SIG-M5 (cell line): ENCODE measurements at regions not wholly inside any gene's neighbourhood (a gene's known extent, or its start where the extent isn't known, plus 50 kb on each side); places are given as distances from the start of the nearest gene placed in this dataset.
"Not testable (repeated sequence)": the region's sequence is repeated elsewhere in the genome, so short reads cannot be mapped to it uniquely, and the experiment has no call there.

Source experiments
- DNase-seq: peaks from one replicate; lab custom pipeline; 2025; lab: John Stamatoyannopoulos, UW

DNA sequence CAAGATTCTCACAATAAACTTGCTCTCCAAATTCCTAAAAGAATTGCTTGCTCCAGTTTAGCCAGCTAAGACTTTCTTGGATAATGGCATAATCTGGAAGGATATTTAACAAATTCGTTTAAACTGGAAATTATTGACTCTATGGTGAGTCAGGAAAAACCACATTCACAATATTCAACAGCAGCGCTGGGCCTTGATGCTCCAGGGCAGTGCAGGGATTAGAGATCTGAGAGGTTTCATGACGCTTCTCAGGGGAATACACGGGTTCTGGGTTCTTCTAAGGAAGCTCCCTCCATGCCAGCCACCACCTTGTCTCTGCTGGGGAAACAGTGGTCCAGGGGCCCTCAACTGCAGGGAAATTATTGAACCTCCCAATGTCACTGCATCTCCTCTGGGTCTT lies 123.3 kb upstream of the FAM20C start:
- DNase-seq, result not testable (repeated sequence)

DNA sequence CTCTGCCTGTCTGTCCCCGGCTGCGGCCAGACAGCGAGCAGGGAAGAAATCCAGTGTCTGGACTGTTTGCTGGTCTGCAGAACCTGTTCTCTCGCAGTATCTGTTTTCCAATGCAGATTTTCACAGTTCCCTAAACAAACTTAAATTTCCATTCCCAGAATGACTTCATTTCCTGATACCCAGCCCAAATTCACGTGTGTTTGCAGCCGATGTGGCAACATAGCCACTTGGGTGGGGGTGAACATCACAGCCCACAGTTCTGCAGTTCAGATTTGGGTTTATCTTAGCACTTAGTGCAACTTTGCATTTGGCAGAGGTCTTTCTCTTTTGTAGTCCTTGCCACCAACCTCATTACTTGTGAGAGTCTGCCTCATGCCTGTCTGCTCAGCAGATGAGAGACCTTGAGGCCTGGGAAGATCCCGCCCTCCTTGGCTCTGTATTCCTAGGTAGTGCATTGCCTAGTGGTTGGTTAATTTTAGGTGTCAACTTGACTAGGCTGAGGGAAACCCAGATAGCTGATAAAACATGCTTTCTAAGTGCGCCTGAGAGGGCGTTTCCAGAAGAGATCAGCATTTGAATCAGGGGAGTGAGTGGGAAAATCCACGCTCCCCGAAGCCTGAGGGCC lies 122.8 kb upstream of the FAM20C start:
- not testable (repeated sequence) for DNase-seq

DNA sequence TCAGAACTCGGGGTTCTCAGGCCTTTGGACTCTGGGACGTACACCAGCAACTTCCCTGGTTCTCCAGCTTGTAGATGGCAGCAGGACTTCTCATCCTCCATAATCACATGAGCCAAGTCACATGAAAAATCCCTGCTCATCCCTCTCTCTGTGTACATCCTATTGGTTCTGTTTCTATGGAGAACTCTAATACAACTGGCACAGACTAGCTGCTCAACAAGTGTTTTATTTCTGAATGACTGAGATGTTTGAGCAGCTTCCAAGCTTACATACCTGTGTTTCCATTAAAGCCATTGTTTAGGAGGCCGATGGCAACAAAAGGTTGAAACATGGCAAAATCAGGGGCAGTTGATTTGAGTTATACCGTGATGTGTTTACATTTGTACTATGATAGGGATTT lies 122.2 kb upstream of the FAM20C start:
- not testable (repeated sequence) for DNase-seq

DNA sequence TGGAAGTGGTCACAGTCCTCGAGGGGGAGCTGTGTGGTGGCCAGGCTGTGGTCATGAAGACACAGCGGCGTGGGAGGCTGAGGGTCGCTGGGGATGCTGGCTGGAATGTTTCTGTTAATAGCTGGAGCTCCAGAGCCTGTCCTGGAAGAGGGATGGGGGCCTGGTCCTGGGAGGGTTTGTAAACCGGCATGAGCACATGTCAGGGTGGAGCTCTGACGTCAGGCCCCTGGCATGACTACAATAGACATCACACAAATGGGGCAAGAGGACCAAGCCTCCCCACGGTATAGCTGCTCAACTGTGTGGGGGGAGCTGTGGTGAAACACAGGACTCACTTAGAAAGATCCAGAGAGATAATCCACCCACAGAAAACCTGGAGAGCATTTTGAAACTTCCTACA lies 121.4 kb upstream of the FAM20C start:
- not testable (repeated sequence) for DNase-seq

DNA sequence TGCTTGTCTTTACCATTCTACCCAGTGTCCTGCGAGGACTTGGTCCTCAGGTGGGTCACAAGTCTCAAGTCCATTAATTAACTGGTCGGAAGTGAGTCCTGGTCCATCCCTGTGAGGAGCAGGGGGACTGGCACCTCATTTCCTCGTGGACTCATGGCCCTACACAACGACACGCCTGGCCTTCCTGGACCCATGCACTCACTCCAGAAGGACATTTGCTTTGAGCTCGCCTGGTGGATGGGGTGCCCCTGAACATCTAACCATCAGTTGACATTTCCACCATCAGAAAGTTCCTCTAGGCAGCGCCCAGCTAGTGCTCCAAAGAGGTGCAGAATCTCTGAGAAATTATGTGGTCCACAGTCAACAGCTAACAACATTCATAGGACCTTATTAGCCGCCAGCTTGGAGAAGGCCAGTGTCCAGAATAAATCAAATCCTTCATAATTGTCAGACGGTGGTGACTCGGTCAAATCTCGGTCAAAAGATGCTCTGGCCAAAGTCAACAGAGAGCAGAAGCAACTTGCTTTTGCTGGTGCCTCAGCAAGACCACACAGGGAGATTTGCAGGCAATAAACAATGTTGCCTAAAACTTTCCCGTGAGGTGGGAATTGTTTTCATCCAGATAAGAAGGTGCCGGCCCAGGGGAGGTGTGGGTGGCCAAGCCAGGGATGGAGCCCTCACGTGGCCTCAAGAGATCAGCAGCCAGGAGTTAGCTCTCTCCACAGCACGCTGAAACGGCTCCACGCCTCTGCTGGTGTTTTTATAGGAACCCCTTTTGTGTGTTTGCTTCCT lies 119.9 kb upstream of the FAM20C start:
- not testable (repeated sequence) for DNase-seq

DNA sequence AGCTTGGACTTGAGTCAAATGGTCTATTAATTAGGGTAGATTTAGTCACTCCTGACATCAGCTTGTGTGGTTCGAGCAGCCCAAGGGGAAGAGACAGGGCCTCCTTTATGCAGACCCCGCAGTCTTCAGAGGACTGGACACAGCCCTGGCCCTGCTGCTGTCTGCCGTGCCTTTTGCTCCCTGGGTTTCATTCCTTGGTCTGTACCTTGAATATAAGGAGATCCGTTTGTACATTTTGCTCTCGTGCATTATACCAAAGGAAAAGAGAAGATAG lies 119.4 kb upstream of the FAM20C start:
- not testable (repeated sequence) for DNase-seq

DNA sequence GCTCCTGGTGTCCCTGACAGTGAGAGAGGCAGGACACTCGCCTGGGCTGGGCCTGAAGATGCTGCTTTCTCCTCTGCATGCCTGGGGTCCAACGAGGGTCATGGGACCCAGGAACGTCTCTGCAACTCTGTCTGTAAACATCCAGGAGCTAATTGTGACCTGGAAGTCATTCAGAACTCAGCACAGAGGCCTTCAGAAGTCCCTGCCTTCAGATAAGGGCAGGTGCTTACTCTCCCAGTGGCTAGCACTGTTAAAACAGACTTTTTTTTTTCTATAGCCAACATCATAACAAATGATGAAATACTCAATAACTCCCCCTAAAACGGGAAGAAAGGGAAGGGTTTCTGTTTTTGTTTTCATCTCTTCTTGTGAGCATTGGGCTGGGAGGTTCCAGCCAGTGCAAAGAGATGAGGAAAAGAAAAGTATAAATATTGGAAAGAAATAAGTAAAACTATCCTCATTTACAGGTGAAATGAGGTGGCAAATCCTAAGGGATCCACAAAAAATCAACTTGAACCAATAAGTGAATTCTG lies 118.3 kb upstream of the FAM20C start:
- DNase-seq, result not testable (repeated sequence)

DNA sequence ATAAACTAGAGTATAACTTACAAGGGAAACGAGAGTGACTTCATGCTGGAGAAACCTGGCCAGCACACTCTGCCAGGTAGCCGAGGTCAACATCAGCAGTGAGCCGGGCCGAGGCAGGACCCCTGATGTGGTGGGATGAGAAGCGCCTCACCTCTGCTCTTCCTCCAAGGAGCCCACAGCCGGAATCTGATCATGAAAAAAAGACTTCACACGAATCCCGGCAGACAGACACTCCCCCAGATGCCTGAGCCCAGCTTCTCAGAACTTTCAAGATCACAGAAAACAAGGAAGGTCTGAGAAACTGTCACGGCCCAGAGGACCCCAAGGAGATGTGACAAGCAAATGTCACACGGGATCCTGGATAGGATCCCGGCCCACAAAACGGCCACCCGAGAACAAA lies 116.9 kb upstream of the FAM20C start:
- DNase-seq, result not testable (repeated sequence)

DNA sequence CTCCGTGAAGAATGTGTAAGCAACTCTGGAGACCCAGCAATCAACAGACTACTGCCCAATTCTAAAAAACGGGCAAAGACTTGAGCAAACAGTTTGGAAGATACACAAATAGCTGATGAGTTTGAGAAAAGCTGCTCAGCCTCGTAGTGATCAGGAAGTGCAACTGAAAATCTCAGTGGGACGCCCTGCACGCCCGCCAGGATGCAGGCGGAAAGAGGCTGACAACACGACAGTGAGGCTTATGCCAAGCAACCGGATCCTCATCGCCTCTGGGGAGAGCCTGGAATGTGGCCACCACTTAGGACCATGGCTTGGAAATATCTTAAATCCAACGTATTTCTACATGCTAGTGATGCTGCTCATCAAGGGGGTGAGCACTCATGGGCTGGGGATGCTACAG lies 116.2 kb upstream of the FAM20C start:
- DNase-seq, result not testable (repeated sequence)

DNA sequence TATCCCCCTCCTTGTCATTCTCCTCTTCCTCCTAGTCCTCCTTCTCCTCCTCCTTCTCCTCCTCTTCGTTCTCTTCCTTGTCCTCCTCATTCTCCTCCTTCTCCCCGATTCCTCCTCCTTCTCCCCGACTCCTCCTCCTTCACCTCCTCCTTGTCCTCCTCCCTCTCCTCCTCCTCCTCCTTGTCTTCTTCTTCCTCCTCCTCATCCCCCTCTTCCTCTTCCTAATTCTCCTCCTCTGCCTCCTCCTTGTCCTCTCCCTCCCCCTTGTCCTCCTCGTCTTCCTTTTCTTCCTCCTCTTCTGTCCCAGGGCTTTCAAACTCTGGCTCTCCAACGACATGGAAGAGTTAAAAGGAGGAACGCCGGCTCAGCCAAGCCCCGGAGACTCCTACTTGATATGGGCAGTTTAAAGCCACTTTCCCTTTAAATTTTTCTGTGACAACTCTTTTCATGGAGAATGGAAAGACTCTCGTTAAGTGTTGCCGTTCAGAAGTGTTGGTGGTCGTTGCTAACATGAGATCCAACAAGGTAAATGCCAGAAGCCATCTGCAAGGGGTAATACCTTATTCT lies 115.5 kb upstream of the FAM20C start:
- DNase-seq, result not testable (repeated sequence)

DNA sequence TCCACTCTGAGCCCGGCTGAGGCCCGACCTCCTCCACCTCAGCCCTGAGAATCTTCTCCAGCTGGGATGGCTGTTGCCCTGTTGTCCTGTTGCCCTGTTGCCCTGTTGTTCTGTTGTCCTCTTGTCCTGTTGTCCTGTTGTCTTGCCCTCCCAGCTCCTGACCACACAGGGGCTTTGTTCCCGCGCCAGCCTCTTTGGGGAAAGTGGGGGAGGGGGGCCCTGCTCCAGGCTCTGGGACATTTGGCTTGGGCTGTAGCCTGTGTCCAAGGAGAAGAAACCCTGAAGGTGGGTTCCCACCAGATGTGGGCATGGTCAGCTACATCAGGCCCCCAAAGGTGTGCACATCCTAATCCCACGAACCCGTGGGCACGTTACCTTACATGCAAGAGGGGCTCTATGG lies 113.5 kb upstream of the FAM20C start:
- DNase-seq, result not testable (repeated sequence)

DNA sequence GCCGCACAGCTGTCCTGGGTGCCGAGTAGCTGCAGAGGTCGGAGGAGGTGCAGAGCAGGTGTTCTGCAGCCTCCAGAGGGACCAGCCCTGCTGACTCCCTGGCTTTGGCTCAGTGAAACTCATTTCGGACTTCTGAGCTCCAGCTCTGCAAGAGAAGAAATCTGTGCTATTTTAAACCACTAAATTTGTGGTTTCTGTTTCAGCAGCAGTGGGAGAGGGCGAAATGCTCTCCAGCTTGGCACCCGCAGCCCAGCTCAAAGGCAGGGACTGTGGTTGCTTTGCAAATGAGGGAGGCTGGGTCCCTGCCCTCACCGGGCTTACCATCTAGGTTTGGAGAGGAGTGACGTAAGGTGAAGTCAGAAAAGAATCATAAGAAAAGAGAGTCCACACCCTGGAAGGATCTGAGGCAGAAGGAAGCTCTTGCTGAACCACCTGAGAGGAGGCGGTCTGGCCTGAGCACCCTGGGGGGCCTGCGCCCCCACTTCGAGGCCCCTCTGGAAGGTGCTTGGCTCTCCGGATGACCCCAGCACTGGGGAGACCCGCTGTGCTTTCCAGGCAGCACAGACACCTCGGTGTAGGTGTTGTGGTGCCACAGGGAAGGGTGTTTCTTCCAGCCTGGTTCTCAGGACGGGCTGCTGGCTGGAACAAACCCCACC lies 112.8 kb upstream of the FAM20C start:
- not testable (repeated sequence) for DNase-seq

DNA sequence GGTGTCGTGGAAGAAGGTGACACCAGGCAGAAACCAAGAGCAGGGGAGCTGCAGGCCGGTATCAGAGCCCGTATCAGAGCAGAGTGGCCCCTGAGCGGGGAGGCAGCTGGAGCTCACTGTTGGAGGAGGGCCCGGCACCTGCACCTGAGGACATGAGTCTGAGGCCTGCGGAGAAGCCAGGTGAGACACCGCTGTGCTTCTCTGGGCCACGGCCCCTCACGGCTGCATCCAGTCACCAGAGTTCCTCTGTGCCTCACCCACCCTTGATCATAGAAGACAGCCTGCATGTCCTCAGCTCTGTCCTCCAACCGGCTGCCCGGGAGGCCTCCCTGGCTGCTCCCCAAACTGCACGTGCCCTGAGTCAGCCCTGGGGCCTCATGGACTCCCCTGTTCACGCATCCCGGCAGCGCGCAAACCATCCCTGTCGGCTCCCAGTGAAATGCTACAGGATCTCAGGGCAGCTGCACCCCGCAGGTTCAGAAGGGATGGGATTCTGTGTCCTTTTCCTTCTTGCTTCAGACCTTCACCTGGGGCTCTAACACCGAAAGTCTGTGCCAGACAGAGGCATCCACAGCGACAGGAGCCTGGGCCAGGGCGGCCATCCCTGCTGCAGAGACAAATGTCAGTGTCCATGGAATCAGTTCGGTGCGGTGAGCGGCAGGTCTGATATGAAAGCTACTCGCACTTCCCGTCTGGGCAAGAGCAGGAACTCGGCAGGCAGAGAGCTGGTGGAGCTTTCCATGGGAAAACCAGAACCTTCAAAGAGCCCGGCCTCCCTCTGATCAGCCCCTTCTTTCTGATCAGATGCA lies 111.9 kb upstream of the FAM20C start:
- DNase-seq, result no peak

DNA sequence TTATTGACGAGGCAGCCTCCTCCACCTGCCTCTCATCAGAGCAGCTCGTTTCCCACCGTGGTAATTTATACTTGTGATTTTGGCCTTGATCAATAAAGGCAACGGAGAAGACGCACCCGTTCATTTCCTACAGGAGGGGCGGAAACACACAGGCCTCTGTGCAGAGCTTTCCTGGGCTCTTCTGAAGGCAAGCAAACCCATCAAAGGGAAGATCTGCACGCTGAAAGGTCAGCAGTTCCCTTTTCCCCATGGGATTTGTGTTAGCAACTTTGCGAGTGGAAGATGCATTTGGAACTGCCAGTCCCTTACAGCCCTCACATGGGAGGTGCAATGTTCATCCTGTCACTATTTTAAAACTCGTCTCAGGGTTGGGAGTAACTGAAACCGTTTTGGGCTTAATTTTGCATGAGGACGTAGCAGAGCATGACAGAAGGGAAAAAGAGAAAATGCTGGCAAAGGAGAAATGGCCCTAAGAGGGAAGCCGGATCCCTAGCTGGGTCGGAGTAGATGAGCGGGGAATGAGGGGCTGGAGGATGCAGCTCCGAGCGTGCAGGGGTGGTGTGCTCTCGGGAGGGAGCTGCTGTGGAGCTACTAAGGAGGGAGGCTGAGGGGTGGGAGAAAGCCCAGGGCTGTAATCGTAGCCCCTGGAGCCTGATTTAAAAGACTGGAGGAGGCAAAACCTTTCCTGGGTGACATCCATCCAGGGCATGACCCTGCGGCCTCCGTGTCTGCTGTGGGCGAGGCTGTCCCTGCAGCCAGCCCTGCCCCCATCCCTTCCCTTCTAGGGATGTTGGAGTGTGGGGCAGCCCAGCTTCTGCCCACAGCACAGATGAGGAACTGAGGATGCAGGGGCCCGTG lies 111.1 kb upstream of the FAM20C start:
- DNase-seq, result no peak

DNA sequence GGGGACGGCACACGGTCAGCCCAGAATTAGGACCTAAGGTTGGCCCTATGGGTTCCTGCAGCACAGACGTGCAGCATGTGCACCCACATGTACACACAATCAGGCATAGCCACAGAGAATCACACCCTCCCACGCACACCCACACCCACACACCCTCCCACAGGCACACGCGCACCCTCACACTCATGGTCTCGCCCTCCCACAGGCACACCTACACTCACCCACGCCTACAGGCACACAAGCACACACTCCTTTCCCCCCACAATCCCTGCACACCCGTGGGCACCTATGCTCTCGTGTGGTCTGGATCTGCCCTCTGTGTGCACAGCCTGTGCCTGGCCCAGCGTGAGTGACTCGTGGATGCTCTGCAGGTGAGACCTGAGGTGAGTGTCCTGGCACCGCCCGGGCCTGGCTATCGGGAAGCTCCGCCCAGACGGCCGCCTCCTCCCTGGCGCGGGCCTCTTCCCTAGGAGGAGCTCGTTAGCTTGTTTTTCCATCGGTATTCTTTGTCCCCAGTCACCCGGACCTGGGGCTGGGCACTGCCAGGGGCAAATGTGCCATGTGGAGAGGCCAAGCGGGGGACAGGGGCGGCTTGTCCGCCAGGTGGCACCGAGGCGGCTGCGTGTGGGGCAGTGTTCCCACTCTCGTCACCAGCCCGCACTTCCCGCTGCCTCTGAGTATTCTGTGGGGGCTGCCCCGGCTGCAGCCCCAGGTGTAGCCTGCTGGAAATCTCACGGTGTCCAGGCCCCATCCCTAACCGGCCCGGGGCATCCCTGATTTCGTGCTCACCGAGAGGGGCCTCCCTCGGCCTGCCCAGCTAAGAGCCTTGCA lies 110.2 kb upstream of the FAM20C start:
- no peak for DNase-seq

DNA sequence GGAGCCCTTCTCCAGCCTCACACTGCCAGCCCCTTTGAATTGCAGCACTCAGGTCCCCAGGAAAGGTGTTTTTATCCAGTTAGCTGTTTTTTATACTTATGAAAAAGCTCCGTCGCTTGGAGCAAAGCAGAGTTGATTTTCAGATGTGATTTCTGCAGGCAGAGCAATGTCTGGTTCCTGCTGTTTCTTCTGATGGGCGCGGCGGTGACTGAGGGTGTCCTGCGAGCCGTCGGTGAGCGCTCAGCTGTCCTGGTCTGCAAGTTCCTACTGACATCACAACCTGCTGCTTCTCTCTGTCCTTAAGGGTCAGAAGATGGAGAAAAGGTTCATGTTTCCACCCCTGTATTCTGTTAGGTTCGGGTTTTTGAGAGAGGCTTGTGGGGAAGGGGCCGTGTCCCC lies 109.6 kb upstream of the FAM20C start:
- DNase-seq, result no peak

DNA sequence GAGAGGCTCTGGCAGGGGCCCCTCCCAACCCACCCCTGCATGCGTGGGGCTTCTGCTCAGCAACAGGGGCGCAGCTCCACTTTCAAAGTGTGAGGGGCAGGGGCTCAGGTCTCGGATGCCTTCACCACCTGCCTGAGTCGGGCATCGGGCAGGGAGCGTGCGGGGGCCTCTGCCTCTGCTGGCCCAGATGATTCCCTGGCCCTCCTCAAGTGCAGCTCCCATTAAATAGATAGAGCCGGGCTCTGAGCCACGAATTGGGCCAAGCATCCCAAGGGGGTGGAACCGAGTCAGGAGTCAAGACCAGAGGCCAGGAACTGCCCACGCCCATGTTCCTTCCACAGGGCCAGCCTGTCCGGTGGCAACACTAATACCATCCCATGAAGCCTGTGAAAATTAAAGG lies 108.9 kb upstream of the FAM20C start:
- no peak for DNase-seq

DNA sequence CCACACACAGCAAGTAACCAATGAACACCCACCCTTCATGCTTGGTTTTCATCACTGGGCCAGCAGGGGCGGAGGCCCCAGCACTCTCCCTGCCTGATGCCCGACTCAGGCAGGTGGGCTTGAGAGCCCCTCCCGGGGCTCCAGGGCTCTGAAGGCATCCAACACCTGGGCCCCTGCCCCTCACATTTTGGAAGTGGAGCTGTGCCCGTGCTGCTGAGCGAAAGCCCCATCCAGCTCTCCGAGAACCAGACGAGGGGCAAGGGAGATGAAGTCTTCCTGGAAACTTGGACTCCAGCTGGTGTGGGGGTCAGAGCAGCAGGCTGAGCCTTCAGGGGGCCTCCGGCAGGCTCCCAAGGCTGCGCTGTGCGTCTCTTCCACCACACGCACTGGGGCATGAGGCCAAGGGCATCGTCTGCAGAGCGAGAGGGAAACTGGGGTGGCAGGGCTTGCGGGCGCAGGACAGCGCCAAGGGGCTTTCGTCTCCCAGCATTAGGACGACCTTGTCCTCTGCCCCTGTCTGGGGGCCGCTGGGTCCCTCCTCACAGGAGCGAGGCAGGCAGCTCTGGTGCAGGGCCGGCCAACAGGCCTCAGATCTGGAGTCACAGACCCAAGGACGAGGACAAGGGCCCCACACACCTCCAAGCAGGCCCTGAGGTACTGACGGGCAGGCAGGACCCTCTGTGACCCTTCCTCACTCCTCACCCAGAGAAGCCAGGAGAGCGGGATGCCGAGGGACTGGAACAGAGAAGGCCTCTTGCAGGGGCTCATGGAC lies 108.3 kb upstream of the FAM20C start:
- no peak for DNase-seq

DNA sequence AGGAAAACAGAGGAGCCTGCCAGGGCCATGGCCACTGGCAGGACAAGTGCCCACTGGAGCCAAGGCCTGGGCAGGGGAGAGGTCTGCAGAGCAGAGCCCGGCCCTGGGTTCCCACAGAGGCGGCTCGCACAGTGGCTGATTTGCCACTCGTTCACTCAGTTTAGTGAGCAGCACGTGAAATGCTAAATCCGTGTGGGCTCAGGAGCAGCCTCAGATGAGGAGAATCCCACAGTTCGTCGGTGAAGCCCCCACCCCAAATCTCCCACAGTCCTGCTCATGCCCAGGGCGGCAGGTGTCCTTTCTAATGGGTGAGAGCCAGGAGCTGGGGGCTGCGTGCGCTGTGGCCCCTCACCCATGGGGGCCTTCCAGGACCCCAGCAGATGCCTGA lies 107.7 kb upstream of the FAM20C start:
- no peak for DNase-seq
